ENCODE measurements at regions not wholly inside any gene's neighbourhood (a gene's known extent, or its start where the extent isn't known, plus 50 kb on each side); places are given as distances from the start of the nearest gene placed in this dataset.
"Not testable (repeated sequence)": the region's sequence is repeated elsewhere in the genome, so short reads cannot be mapped to it uniquely, and the experiment has no call there.

- no peaks in the 10 kb centered on the region for H3K4me1 ChIP-seq (ENCODE audit: insufficient read depth, low read length)
- no peak overlapping the region for H3K27ac ChIP-seq (ENCODE audit: low read length)
- no peak overlapping the region for H3K9ac ChIP-seq (ENCODE audit: low read depth, low read length)
- no peaks in the 10 kb centered on the region for H3K9me3 ChIP-seq (ENCODE audit: insufficient read depth, low read depth, low read length)
- H3K36me3 ChIP-seq (ENCODE audit: insufficient read depth, low read depth, low read length), result no peaks in the 10 kb centered on the region
- H3K4me3 ChIP-seq (ENCODE audit: low read length), result no peak overlapping the region
- H3K27me3 ChIP-seq (ENCODE audit: insufficient read depth, low read length), result no peaks in the 10 kb centered on the region
Measured at GRCh38 chr3:162938083-162938482, 1441.5 kb downstream of the OTOL1 start.

DNA sequence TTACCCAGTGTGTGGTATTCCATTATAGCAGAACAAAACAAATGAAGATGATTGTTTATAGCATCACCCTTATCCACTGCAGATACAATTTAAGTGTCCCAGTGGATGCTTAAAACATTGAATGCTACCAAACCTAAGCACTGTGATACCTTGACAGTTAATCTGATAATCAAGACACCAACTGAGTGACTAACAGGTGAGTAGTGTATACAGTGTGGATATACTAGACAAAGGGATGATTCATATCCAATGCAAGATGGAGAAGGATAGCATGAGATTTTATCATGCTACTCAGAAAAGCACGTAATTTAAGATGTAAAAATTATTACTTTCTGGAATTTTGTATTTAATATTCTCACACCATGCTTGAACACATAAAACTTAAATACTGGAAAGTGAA lies 1449.0 kb downstream of the OTOL1 start:
- Histone ChIP-seq H3K9ac (ENCODE audit: low read depth, low read length) (no peak overlapping the region), H3K4me3 (ENCODE audit: low read length) (no peak overlapping the region), H3K27me3 (ENCODE audit: insufficient read depth, low read length) (no peaks in the 10 kb centered on the region), H3K36me3 (ENCODE audit: insufficient read depth, low read depth, low read length) (no peaks in the 10 kb centered on the region), H3K9me3 (ENCODE audit: insufficient read depth, low read depth, low read length) (no peaks in the 10 kb centered on the region), H3K27ac (ENCODE audit: low read length) (no peak overlapping the region), H3K4me1 (ENCODE audit: insufficient read depth, low read length) (no peaks in the 10 kb centered on the region)

GRCh38 chr3:162956711-162957110 lies 1460.1 kb downstream of the OTOL1 start:
- Histone ChIP-seq H3K27ac (ENCODE audit: low read length) (no peak overlapping the region), H3K36me3 (ENCODE audit: insufficient read depth, low read depth, low read length) (no peaks in the 10 kb centered on the region), H3K9me3 (ENCODE audit: insufficient read depth, low read depth, low read length) (no peaks in the 10 kb centered on the region), H3K27me3 (ENCODE audit: insufficient read depth, low read length) (no peaks in the 10 kb centered on the region), H3K4me1 (ENCODE audit: insufficient read depth, low read length) (no peaks in the 10 kb centered on the region), H3K9ac (ENCODE audit: low read depth, low read length) (no peak overlapping the region), H3K4me3 (ENCODE audit: low read length) (no peak overlapping the region)

- no peak overlapping the region for H3K9ac ChIP-seq (ENCODE audit: low read depth, low read length)
- no peak overlapping the region for H3K4me3 ChIP-seq (ENCODE audit: low read length)
- no peaks in the 10 kb centered on the region for H3K36me3 ChIP-seq (ENCODE audit: insufficient read depth, low read depth, low read length)
- no peaks in the 10 kb centered on the region for H3K4me1 ChIP-seq (ENCODE audit: insufficient read depth, low read length)
- no peaks in the 10 kb centered on the region for H3K9me3 ChIP-seq (ENCODE audit: insufficient read depth, low read depth, low read length)
- no peaks in the 10 kb centered on the region for H3K27me3 ChIP-seq (ENCODE audit: insufficient read depth, low read length)
- H3K27ac ChIP-seq (ENCODE audit: low read length), result no peak overlapping the region
Measured at GRCh38 chr3:162960269-162960668, 1463.7 kb downstream of the OTOL1 start.

- Histone ChIP-seq H3K9me3 (ENCODE audit: insufficient read depth, low read depth, low read length) (no peaks in the 10 kb centered on the region; the same call in 1 of the 2 replicates), H3K9ac (ENCODE audit: low read depth, low read length) (no peak overlapping the region), H3K4me1 (ENCODE audit: insufficient read depth, low read length) (no peaks in the 10 kb centered on the region), H3K27me3 (ENCODE audit: insufficient read depth, low read length) (no peaks in the 10 kb centered on the region), H3K4me3 (ENCODE audit: low read length) (no peak overlapping the region), H3K27ac (ENCODE audit: low read length) (no peak overlapping the region), H3K36me3 (ENCODE audit: insufficient read depth, low read depth, low read length) (no peaks in the 10 kb centered on the region)
Measured at GRCh38 chr3:162970292-162970691, 1473.7 kb downstream of the OTOL1 start.

- no peak overlapping the region for H3K9ac ChIP-seq (ENCODE audit: low read depth, low read length)
- H3K27ac ChIP-seq (ENCODE audit: low read length), result no peak overlapping the region
- no peaks in the 10 kb centered on the region for H3K4me1 ChIP-seq (ENCODE audit: insufficient read depth, low read length)
- H3K9me3 ChIP-seq (ENCODE audit: insufficient read depth, low read depth, low read length), result no peaks in the 10 kb centered on the region; the same call in 1 of the 2 replicates
- H3K27me3 ChIP-seq (ENCODE audit: insufficient read depth, low read length), result no peaks in the 10 kb centered on the region
- H3K36me3 ChIP-seq (ENCODE audit: insufficient read depth, low read depth, low read length), result no peaks in the 10 kb centered on the region
- H3K4me3 ChIP-seq (ENCODE audit: low read length), result no peak overlapping the region
Measured at GRCh38 chr3:162971715-162972114, 1475.1 kb downstream of the OTOL1 start.

DNA sequence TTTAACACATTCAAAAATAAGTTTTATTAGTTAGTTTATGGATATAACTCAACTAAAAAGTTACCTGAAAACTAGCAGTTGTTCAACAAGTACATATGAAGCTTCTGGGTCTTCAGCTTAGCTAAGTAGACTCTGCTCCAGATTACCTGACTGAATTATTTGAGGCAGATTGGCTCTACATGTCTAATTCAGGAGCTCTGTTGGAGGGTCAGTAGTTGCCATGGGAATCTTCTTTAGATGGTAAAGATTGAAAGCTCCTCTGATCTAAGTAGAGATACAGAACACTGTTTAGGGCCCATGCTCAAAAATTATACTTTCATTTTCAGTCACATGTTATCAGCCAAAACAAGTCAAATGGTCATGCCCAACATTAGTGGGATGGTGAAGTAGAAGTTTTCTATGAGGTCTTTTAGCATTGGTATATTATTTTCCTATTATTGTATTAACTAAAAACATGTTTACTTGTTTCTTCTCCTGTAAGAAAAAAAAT lies 1476.9 kb downstream of the OTOL1 start:
- no peaks in the 10 kb centered on the region for H3K36me3 ChIP-seq (ENCODE audit: insufficient read depth, low read depth, low read length)
- no peaks in the 10 kb centered on the region for H3K27me3 ChIP-seq (ENCODE audit: insufficient read depth, low read length)
- no peak overlapping the region for H3K27ac ChIP-seq (ENCODE audit: low read length)
- H3K9ac ChIP-seq (ENCODE audit: low read depth, low read length), result no peak overlapping the region
- no peaks in the 10 kb centered on the region for H3K9me3 ChIP-seq (ENCODE audit: insufficient read depth, low read depth, low read length)
- no peaks in the 10 kb centered on the region for H3K4me1 ChIP-seq (ENCODE audit: insufficient read depth, low read length)
- no peak overlapping the region for H3K4me3 ChIP-seq (ENCODE audit: low read length)

DNA sequence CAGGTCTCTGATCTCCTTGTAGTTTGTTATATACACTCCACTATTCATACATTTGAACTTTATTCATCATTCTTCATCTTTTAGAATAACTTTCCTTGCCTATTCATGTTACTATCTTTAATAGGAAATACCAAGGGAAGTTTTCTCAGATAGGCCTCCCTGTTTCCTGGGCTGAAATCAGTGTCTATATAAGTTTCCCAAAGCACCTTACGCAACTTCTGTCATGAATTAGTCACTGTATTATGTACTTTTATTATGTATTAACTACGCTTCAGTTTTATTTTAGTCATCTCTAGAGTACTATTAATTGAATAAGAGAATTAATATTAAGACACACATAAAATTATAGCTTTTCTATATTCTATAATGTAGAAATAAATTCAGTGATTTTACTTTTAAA lies 1481.5 kb downstream of the OTOL1 start:
- Histone ChIP-seq H3K4me3 (ENCODE audit: low read length) (no peak overlapping the region), H3K4me1 (ENCODE audit: insufficient read depth, low read length) (no peaks in the 10 kb centered on the region), H3K9me3 (ENCODE audit: insufficient read depth, low read depth, low read length) (no peaks in the 10 kb centered on the region), H3K27ac (ENCODE audit: low read length) (no peak overlapping the region), H3K27me3 (ENCODE audit: insufficient read depth, low read length) (no peaks in the 10 kb centered on the region), H3K9ac (ENCODE audit: low read depth, low read length) (no peak overlapping the region), H3K36me3 (ENCODE audit: insufficient read depth, low read depth, low read length) (no peaks in the 10 kb centered on the region)

GRCh38 chr3:162984746-162985145 lies 1488.1 kb downstream of the OTOL1 start:
- Histone ChIP-seq H3K9ac (ENCODE audit: low read depth, low read length) (no peak overlapping the region), H3K27me3 (ENCODE audit: insufficient read depth, low read length) (no peaks in the 10 kb centered on the region), H3K4me1 (ENCODE audit: insufficient read depth, low read length) (no peaks in the 10 kb centered on the region), H3K4me3 (ENCODE audit: low read length) (no peak overlapping the region), H3K27ac (ENCODE audit: low read length) (no peak overlapping the region), H3K9me3 (ENCODE audit: insufficient read depth, low read depth, low read length) (0 out of 2 replicates have a peak, but pooled peaks cover 3% of the 10 kb centered on the region), H3K36me3 (ENCODE audit: insufficient read depth, low read depth, low read length) (no peaks in the 10 kb centered on the region)

- H3K4me3 ChIP-seq (ENCODE audit: low read length); H3K9ac ChIP-seq (ENCODE audit: low read depth, low read length); H3K27ac ChIP-seq (ENCODE audit: low read length); H3K4me1 ChIP-seq (ENCODE audit: insufficient read depth, low read length); H3K9me3 ChIP-seq (ENCODE audit: insufficient read depth, low read depth, low read length); H3K36me3 ChIP-seq (ENCODE audit: insufficient read depth, low read depth, low read length); H3K27me3 ChIP-seq (ENCODE audit: insufficient read depth, low read length): not testable (repeated sequence)
Measured at GRCh38 chr3:162987085-162987794, 1490.6 kb downstream of the OTOL1 start.

- H3K9me3 ChIP-seq (ENCODE audit: insufficient read depth, low read depth, low read length), result peaks cover 6% of the 10 kb centered on the region; the same call in 1 of the 2 replicates
- H3K27me3 ChIP-seq (ENCODE audit: insufficient read depth, low read length), result no peaks in the 10 kb centered on the region
- H3K4me1 ChIP-seq (ENCODE audit: insufficient read depth, low read length), result no peaks in the 10 kb centered on the region; the same call in 1 of the 2 replicates
- no peak overlapping the region for H3K9ac ChIP-seq (ENCODE audit: low read depth, low read length)
- H3K36me3 ChIP-seq (ENCODE audit: insufficient read depth, low read depth, low read length), result no peaks in the 10 kb centered on the region
- H3K27ac ChIP-seq (ENCODE audit: low read length), result no peak overlapping the region
- H3K4me3 ChIP-seq (ENCODE audit: low read length), result no peak overlapping the region
Measured at GRCh38 chr3:162992741-162993140, 1496.1 kb downstream of the OTOL1 start.

GRCh38 chr3:162994165-162994564 lies 1497.6 kb downstream of the OTOL1 start:
- H3K4me3 ChIP-seq (ENCODE audit: low read length), result no peak overlapping the region
- no peak overlapping the region for H3K27ac ChIP-seq (ENCODE audit: low read length)
- H3K9me3 ChIP-seq (ENCODE audit: insufficient read depth, low read depth, low read length), result peaks cover 6% of the 10 kb centered on the region; the same call in 1 of the 2 replicates
- H3K9ac ChIP-seq (ENCODE audit: low read depth, low read length), result no peak overlapping the region
- no peaks in the 10 kb centered on the region; the same call in 1 of the 2 replicates for H3K4me1 ChIP-seq (ENCODE audit: insufficient read depth, low read length)
- no peaks in the 10 kb centered on the region for H3K27me3 ChIP-seq (ENCODE audit: insufficient read depth, low read length)
- H3K36me3 ChIP-seq (ENCODE audit: insufficient read depth, low read depth, low read length), result no peaks in the 10 kb centered on the region
